ENCODE measurements at regions not wholly inside any gene's neighbourhood (a gene's known extent, or its start where the extent isn't known, plus 50 kb on each side); places are given as distances from the start of the nearest gene placed in this dataset.

DNA sequence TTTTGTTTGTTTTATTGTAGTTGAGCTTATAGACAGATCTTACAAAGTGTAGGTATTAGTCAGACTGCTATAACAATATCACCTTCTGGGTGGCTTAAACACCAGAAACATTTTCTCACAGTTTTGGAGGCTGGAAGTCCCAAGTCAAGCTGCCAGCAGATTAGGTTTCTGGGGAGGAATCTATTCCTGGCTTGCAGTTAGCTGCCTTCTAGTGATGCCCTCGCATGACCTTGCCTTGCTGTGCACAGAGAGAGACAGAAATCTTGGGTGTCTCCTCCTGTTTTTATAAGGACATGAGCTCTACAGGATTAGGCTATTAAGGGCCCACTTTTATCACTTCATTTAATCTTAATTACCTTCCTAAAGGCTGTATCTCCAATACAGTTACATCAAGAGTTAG lies 1635.2 kb downstream of the FAM181B start:
- no peak for ATAC-seq
- TF ChIP-seq TCF4 (CRISPR knock-in tag; IDR thresholded peaks at IDR 0.05; ENCODE audit: borderline replicate concordance), result no peak
- no peak for TF ChIP-seq ESRRG (CRISPR knock-in tag; IDR thresholded peaks at IDR 0.05)
- TF ChIP-seq, protein P1, sequence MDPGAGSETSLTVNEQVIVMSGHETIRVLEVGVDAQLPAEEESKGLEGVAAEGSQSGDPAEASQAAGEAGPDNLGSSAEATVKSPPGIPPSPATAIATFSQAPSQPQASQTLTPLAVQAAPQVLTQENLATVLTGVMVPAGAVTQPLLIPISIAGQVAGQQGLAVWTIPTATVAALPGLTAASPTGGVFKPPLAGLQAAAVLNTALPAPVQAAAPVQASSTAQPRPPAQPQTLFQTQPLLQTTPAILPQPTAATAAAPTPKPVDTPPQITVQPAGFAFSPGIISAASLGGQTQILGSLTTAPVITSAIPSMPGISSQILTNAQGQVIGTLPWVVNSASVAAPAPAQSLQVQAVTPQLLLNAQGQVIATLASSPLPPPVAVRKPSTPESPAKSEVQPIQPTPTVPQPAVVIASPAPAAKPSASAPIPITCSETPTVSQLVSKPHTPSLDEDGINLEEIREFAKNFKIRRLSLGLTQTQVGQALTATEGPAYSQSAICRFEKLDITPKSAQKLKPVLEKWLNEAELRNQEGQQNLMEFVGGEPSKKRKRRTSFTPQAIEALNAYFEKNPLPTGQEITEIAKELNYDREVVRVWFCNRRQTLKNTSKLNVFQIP (CRISPR knock-in tag; IDR thresholded peaks at IDR 0.05; ENCODE audit: borderline replicate concordance, low read depth), result no peak
- TF ChIP-seq ZNF8 (CRISPR knock-in tag; IDR thresholded peaks at IDR 0.05), result no peak
- TF ChIP-seq ZNF70 (CRISPR knock-in tag; IDR thresholded peaks at IDR 0.05), result no peak
- no peak for TF ChIP-seq OSR1 (CRISPR knock-in tag; IDR thresholded peaks at IDR 0.05)
- TF ChIP-seq, protein P2, sequence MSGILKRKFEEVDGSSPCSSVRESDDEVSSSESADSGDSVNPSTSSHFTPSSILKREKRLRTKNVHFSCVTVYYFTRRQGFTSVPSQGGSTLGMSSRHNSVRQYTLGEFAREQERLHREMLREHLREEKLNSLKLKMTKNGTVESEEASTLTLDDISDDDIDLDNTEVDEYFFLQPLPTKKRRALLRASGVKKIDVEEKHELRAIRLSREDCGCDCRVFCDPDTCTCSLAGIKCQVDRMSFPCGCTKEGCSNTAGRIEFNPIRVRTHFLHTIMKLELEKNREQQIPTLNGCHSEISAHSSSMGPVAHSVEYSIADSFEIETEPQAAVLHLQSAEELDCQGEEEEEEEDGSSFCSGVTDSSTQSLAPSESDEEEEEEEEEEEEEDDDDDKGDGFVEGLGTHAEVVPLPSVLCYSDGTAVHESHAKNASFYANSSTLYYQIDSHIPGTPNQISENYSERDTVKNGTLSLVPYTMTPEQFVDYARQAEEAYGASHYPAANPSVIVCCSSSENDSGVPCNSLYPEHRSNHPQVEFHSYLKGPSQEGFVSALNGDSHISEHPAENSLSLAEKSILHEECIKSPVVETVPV (CRISPR knock-in tag; IDR thresholded peaks at IDR 0.05), result no peak
- TF ChIP-seq SNAI2 (CRISPR knock-in tag; IDR thresholded peaks at IDR 0.05), result no peak
- no peak for TF ChIP-seq PPARA (CRISPR knock-in tag; IDR thresholded peaks at IDR 0.05; ENCODE audit: borderline replicate concordance)
- no peak for TF ChIP-seq TOX (CRISPR knock-in tag; IDR thresholded peaks at IDR 0.05; ENCODE audit: borderline replicate concordance)
- TF ChIP-seq, protein P3, sequence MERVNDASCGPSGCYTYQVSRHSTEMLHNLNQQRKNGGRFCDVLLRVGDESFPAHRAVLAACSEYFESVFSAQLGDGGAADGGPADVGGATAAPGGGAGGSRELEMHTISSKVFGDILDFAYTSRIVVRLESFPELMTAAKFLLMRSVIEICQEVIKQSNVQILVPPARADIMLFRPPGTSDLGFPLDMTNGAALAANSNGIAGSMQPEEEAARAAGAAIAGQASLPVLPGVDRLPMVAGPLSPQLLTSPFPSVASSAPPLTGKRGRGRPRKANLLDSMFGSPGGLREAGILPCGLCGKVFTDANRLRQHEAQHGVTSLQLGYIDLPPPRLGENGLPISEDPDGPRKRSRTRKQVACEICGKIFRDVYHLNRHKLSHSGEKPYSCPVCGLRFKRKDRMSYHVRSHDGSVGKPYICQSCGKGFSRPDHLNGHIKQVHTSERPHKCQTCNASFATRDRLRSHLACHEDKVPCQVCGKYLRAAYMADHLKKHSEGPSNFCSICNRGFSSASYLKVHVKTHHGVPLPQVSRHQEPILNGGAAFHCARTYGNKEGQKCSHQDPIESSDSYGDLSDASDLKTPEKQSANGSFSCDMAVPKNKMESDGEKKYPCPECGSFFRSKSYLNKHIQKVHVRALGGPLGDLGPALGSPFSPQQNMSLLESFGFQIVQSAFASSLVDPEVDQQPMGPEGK (CRISPR knock-in tag; IDR thresholded peaks at IDR 0.05; ENCODE audit: borderline replicate concordance), result no peak

DNA sequence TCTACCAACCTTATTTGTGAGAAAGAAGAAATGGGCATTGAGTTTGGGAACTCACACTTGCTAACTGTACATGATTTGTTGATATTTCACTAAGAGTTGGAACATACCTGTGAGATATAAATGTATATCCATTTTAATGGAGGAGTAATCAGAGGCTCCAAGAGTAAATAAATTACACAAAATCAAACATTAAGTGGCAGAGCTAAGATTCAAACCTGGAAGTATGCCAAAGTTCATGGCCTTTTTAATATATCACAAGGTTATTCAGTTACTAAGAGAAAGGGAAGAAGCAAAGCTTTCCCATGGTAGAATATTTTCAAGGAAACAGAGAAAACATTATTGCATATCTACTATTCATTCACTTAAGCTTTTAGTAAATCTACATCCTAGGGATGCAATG lies 1641.1 kb downstream of the FAM181B start:
- ATAC-seq, result no peak
- TF ChIP-seq PPARA (CRISPR knock-in tag; IDR thresholded peaks at IDR 0.05; ENCODE audit: borderline replicate concordance), result no peak
- TF ChIP-seq BACH2 (CRISPR knock-in tag; IDR thresholded peaks at IDR 0.05; ENCODE audit: borderline replicate concordance), result no peak
- no peak for TF ChIP-seq ZC3H10 (CRISPR knock-in tag; IDR thresholded peaks at IDR 0.05)
- TF ChIP-seq TOX (CRISPR knock-in tag; IDR thresholded peaks at IDR 0.05; ENCODE audit: borderline replicate concordance), result no peak
- TF ChIP-seq, protein P4, sequence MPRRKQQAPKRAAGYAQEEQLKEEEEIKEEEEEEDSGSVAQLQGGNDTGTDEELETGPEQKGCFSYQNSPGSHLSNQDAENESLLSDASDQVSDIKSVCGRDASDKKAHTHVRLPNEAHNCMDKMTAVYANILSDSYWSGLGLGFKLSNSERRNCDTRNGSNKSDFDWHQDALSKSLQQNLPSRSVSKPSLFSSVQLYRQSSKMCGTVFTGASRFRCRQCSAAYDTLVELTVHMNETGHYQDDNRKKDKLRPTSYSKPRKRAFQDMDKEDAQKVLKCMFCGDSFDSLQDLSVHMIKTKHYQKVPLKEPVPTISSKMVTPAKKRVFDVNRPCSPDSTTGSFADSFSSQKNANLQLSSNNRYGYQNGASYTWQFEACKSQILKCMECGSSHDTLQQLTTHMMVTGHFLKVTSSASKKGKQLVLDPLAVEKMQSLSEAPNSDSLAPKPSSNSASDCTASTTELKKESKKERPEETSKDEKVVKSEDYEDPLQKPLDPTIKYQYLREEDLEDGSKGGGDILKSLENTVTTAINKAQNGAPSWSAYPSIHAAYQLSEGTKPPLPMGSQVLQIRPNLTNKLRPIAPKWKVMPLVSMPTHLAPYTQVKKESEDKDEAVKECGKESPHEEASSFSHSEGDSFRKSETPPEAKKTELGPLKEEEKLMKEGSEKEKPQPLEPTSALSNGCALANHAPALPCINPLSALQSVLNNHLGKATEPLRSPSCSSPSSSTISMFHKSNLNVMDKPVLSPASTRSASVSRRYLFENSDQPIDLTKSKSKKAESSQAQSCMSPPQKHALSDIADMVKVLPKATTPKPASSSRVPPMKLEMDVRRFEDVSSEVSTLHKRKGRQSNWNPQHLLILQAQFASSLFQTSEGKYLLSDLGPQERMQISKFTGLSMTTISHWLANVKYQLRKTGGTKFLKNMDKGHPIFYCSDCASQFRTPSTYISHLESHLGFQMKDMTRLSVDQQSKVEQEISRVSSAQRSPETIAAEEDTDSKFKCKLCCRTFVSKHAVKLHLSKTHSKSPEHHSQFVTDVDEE (CRISPR knock-in tag; IDR thresholded peaks at IDR 0.05), result no peak
- TF ChIP-seq ZNF565 (CRISPR knock-in tag; conservative IDR thresholded peaks at IDR 0.05; ENCODE audit: low read depth), result no peak
- TF ChIP-seq RARB (CRISPR knock-in tag; IDR thresholded peaks at IDR 0.05), result no peak
- no peak for TF ChIP-seq CSDC2 (CRISPR knock-in tag; IDR thresholded peaks at IDR 0.05)
- TF ChIP-seq, protein P1 (CRISPR knock-in tag; IDR thresholded peaks at IDR 0.05; ENCODE audit: borderline replicate concordance, low read depth), result no peak
- no peak for TF ChIP-seq GLIS3 (CRISPR knock-in tag; IDR thresholded peaks at IDR 0.05)
- TF ChIP-seq ZNF70 (CRISPR knock-in tag; IDR thresholded peaks at IDR 0.05), result no peak
- TF ChIP-seq ZFP30 (CRISPR knock-in tag; IDR thresholded peaks at IDR 0.05), result no peak

DNA sequence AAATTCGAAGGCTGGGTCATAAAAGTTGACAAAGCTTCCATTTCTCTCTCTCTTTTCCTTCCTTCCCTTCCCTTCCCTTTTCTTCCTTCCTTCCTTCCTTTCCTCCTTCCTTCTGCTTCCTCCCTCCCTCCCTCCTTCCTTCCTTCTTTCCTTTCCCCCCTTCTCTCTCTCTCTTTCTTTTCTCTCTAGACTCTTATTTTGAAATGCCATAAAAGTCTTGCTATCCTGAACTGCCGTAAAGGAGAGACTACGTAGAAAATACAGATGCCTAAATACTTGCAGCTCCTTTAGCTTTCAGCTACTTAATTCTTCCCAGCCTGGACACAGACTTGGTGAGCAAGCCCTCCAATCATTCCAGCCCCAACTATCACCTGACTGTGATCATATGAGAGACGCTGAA lies 1644.4 kb downstream of the FAM181B start:
- no peak for TF ChIP-seq TCF4 (CRISPR knock-in tag; IDR thresholded peaks at IDR 0.05; ENCODE audit: borderline replicate concordance)
- TF ChIP-seq RARB (CRISPR knock-in tag; IDR thresholded peaks at IDR 0.05), result no peak
- no peak for TF ChIP-seq CSDC2 (CRISPR knock-in tag; IDR thresholded peaks at IDR 0.05)
- TF ChIP-seq ISL1 (CRISPR knock-in tag; IDR thresholded peaks at IDR 0.05), result no peak
- TF ChIP-seq ZNF70 (CRISPR knock-in tag; IDR thresholded peaks at IDR 0.05), result no peak
- TF ChIP-seq ZC3H10 (CRISPR knock-in tag; IDR thresholded peaks at IDR 0.05), result no peak
- TF ChIP-seq, protein P1 (CRISPR knock-in tag; IDR thresholded peaks at IDR 0.05; ENCODE audit: borderline replicate concordance, low read depth), result no peak
- TF ChIP-seq SNAI2 (CRISPR knock-in tag; IDR thresholded peaks at IDR 0.05), result no peak
- no peak for TF ChIP-seq GLIS3 (CRISPR knock-in tag; IDR thresholded peaks at IDR 0.05)
- TF ChIP-seq, protein P3 (CRISPR knock-in tag; IDR thresholded peaks at IDR 0.05; ENCODE audit: borderline replicate concordance), result no peak
- TF ChIP-seq BACH2 (CRISPR knock-in tag; IDR thresholded peaks at IDR 0.05; ENCODE audit: borderline replicate concordance), result no peak
- TF ChIP-seq ZNF565 (CRISPR knock-in tag; conservative IDR thresholded peaks at IDR 0.05; ENCODE audit: low read depth), result no peak
- TF ChIP-seq ESRRG (CRISPR knock-in tag; IDR thresholded peaks at IDR 0.05), result no peak
- no peak for TF ChIP-seq ZNF8 (CRISPR knock-in tag; IDR thresholded peaks at IDR 0.05)
- TF ChIP-seq ARNTL (CRISPR knock-in tag; IDR thresholded peaks at IDR 0.05; ENCODE audit: borderline replicate concordance, low read depth), result no peak
- TF ChIP-seq, protein P5, sequence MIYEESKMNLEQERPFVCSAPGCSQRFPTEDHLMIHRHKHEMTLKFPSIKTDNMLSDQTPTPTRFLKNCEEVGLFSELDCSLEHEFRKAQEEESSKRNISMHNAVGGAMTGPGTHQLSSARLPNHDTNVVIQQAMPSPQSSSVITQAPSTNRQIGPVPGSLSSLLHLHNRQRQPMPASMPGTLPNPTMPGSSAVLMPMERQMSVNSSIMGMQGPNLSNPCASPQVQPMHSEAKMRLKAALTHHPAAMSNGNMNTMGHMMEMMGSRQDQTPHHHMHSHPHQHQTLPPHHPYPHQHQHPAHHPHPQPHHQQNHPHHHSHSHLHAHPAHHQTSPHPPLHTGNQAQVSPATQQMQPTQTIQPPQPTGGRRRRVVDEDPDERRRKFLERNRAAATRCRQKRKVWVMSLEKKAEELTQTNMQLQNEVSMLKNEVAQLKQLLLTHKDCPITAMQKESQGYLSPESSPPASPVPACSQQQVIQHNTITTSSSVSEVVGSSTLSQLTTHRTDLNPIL (CRISPR knock-in tag; IDR thresholded peaks at IDR 0.05; ENCODE audit: low read depth), result no peak
- no peak for ATAC-seq

All from SK-N-SH treated with all-trans-retinoic acid at 6 μM for 48 hours (cell line).